Stomach (tissue), 8 donors: ENCODE measurements at regions not wholly inside any gene's neighbourhood (a gene's known extent, or its start where the extent isn't known, plus 50 kb on each side); places are given as distances from the start of the nearest gene placed in this dataset.
"Not testable (repeated sequence)": the region's sequence is repeated elsewhere in the genome, so short reads cannot be mapped to it uniquely, and the experiment has no call there.

Experiments used
- DNase-seq, 2 donors: peaks; one replicate each; pipeline versions ENCODE4 v3.0.0 to v3.0.0-alpha.2; 2013 to 2019
- H3K27ac ChIP-seq, 5 donors: fragments of 200-600 bp in 4 of 5; sonication (generic) in 4 of 5; one replicate each; pipeline ENCODE4 v1.5.1; 2013 to 2019; ENCODE audit warnings: mild to moderate bottlenecking in 1 of 5, moderate library complexity in 1 of 5
- H3K27me3 ChIP-seq, 3 donors: fragments of 200-600 bp; sonication (generic); one replicate each; pipeline ENCODE4 v1.5.1; 2017 to 2019; ENCODE audit warnings: mixed run types in 1 of 3
- H3K36me3 ChIP-seq, 4 donors: fragments of 200-600 bp; sonication (generic); 1 replicate in 3 of 4; 2 replicates in 1 of 4; pipeline ENCODE4 v1.5.1; 2016 to 2019
- H3K4me1 ChIP-seq, 4 donors: fragments of 200-600 bp; sonication (generic); one replicate each; pipeline ENCODE4 v1.5.1; 2016 to 2019
- H3K4me3 ChIP-seq, 4 donors: fragments of 200-600 bp; sonication (generic) in 3 of 4; one replicate each; pipeline ENCODE4 v1.5.1; 2016 to 2019; ENCODE audit warnings: mild to moderate bottlenecking in 1 of 4
- H3K9me3 ChIP-seq, 4 donors: fragments of 200-600 bp; sonication (generic); one replicate each; pipeline ENCODE4 v1.5.1; 2016 to 2019
- EP300 ChIP-seq: sonication (generic); formaldehyde crosslinking; IDR thresholded peaks from one replicate; pipeline ENCODE4 v1.6.1; 2017; ENCODE audit warnings: antibody characterized with exemption
- POLR2A ChIP-seq, 4 donors: fragments of 450-650 bp; IDR thresholded peaks; one replicate each; pipeline ENCODE4 v1.6.1; 2016; ENCODE audit warnings: antibody characterized with exemption in 4 of 4, control low read depth in 2 of 4, mild to moderate bottlenecking in 1 of 4, moderate library complexity in 1 of 4
- POLR2AphosphoS5 ChIP-seq, 3 donors: sonication (generic); formaldehyde crosslinking; IDR thresholded peaks; one replicate each; pipeline ENCODE4 v1.6.1; 2016; ENCODE audit warnings: antibody characterized with exemption in 3 of 3
- WGBS, 5 donors: extraction: QIAGEN DNeasy Blood & Tissue Kit in 3 of 5; methylation state at CpG; one replicate each; pipeline versions ENCODE4 v1.1.5 to v1.1.7; 2013 to 2018; 5-methylcytosine and 5-hydroxymethylcytosine counted together
- intact Hi-C: fragments of 100-400 bp; cut with DNase I; formaldehyde crosslinking; loops from one replicate; pipeline ENCODE4 v1.15.1; 2023; ENCODE audit warnings: low total_unique reads
- TF ChIP-seq, protein P1 (sequence below), 7 experiments: fragments of 450-650 bp in 4 of 7; fragments of 200-600 bp in 3 of 7; sonication (generic) in 3 of 7; IDR thresholded peaks; one replicate each; pipeline ENCODE4 v1.5.1; 2016 to 2019; ENCODE audit warnings: antibody characterized with exemption in 7 of 7, control low read depth in 2 of 7, mild to moderate bottlenecking in 1 of 7
- donor health status: healthy with polysubstance abuse.
- donor health status: Bipolar disorder and iron deficiency.
- donor health status: healthy.

DNA sequence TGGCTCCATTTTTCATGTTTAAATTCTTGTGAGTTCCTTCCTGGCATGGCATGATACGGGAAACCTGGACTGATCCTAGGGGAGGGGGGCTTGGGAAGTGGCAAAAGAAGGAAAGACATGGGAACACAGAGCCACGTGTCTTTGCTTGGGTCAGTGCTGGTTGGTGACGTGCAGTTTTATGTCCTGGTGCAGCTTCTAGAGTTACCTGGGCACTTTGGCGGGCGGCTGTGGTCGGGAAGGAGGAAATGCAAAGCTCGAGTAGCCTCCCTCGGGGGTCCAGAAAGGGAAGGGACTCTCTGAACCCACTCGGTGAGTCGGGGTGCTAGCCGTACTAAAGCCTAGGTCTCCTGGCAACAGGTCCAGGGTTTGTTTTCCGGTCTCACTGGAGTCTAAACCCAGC is 94.6 kb downstream of the APOB start:
- Histone ChIP-seq H3K27ac (no peak overlapping the region), H3K27me3 (no peaks in the 10 kb centered on the region), H3K36me3 (no peaks in the 10 kb centered on the region), H3K4me1 (no peaks in the 10 kb centered on the region), H3K9me3 (no peaks in the 10 kb centered on the region), H3K4me3 (no peak overlapping the region)
- DNase-seq, result no peak
- 79 to 88% (median 83%) methylated on average over 12 of the region's 12 CpGs for WGBS, 5 donors
- intact Hi-C loops, result no loop called here
- TF ChIP-seq POLR2A (IDR thresholded peaks at IDR 0.05) (no peak), EP300 (no peak), POLR2AphosphoS5 (IDR thresholded peaks at IDR 0.05) (no peak)
- TF ChIP-seq, protein P1, sequence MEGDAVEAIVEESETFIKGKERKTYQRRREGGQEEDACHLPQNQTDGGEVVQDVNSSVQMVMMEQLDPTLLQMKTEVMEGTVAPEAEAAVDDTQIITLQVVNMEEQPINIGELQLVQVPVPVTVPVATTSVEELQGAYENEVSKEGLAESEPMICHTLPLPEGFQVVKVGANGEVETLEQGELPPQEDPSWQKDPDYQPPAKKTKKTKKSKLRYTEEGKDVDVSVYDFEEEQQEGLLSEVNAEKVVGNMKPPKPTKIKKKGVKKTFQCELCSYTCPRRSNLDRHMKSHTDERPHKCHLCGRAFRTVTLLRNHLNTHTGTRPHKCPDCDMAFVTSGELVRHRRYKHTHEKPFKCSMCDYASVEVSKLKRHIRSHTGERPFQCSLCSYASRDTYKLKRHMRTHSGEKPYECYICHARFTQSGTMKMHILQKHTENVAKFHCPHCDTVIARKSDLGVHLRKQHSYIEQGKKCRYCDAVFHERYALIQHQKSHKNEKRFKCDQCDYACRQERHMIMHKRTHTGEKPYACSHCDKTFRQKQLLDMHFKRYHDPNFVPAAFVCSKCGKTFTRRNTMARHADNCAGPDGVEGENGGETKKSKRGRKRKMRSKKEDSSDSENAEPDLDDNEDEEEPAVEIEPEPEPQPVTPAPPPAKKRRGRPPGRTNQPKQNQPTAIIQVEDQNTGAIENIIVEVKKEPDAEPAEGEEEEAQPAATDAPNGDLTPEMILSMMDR (IDR thresholded peaks at IDR 0.05), result no peak

DNA sequence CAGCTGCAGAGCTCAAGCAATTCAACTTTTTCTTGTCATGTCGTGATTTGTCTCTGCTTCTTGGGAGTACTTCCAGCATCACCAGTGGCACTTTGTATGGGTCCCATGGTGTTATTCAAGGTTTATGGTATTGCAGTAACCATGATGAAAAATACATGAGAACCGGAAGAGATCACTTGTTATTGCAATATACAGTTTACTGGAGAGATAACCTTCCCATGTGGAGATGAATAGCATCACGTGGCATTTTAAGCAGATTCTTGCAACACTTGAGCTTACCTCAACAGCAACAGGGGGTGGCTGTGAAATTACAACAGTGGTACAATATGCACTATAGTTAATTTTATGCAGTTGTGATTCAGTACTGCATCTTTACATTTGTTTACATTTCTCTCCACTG is 97.4 kb downstream of the APOB start:
- 72 to 86% (median 83%) methylated on average over 3 of the region's 3 CpGs for WGBS, 5 donors
- TF ChIP-seq EP300, result no peak
- TF ChIP-seq POLR2AphosphoS5 (IDR thresholded peaks at IDR 0.05), result no peak
- TF ChIP-seq POLR2A (IDR thresholded peaks at IDR 0.05), result no peak
- TF ChIP-seq, protein P1 (IDR thresholded peaks at IDR 0.05), result no peak
- DNase-seq, result no peak
- Histone ChIP-seq H3K27ac (no peak overlapping the region), H3K27me3 (peaks cover 0 to 6% (median 0%) of the 10 kb centered on the region in 3 donors), H3K4me3 (no peak overlapping the region), H3K36me3 (no peaks in the 10 kb centered on the region), H3K4me1 (no peaks in the 10 kb centered on the region), H3K9me3 (no peaks in the 10 kb centered on the region)
- intact Hi-C loops, result no loop called here

DNA sequence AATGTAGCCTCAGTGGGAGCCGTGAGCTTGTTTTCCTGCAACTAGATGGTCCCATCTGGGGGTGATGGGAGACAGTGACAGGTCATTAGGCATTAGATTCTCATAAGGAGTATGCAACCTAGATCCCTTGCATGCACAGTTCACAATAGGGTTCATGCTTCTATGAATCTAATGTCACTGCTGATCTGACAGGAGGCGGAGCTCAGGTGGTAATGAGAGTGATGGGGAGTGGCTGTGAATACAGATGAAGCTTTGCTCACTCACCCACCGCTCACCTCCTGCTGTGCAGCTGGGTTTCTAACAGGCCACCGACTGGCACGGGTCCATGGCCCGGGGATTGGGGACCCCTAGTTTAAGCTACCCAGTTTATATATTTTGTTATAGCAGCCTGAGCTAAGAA is 100.2 kb downstream of the APOB start:
- H3K4me1 ChIP-seq, intact Hi-C loops, H3K9me3 ChIP-seq, DNase-seq, H3K36me3 ChIP-seq, H3K27ac ChIP-seq, H3K27me3 ChIP-seq, H3K4me3 ChIP-seq: not testable (repeated sequence)
- 68 to 89% (median 78%) methylated on average over 6 of the region's 6 CpGs for WGBS, 5 donors

DNA sequence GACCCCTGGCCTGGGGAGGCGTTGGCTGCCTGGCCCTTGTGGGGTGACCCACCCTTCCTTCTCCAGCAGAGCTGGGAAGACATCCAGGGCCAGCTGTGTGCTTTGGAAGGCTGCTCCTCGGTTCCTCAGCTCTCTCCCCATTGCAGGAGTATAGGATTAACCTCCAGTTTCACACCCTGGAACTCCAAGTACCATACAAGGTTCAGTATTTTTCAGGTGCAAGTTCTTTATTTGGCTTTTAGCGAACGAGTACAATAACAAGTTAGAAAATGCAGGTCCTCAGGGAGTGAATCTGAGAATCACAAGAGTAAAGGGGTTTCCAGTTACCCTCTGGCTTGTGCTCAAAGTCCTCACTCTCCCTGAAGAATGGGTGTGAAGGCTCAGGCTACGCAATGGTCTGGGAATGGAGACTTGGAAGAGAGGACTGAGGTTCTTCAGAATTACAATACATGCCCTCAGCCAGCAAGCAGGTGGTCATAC is 101.2 kb downstream of the APOB start:
- H3K4me1 ChIP-seq, result no peaks in the 10 kb centered on the region
- DNase-seq, result no peak
- TF ChIP-seq POLR2A (IDR thresholded peaks at IDR 0.05) (no peak), POLR2AphosphoS5 (IDR thresholded peaks at IDR 0.05) (no peak), EP300 (no peak)
- TF ChIP-seq, protein P1 (IDR thresholded peaks at IDR 0.05), result no peak
- H3K9me3 ChIP-seq, result no peaks in the 10 kb centered on the region
- H3K4me3 ChIP-seq, result no peak overlapping the region
- 67 to 76% (median 74%) methylated on average over 5 of the region's 5 CpGs for WGBS, 5 donors
- no peak overlapping the region for H3K27ac ChIP-seq
- H3K36me3 ChIP-seq, result no peaks in the 10 kb centered on the region
- intact Hi-C loops, result no loop called here
- peaks cover 0 to 6% (median 0%) of the 10 kb centered on the region in 3 donors for H3K27me3 ChIP-seq

DNA sequence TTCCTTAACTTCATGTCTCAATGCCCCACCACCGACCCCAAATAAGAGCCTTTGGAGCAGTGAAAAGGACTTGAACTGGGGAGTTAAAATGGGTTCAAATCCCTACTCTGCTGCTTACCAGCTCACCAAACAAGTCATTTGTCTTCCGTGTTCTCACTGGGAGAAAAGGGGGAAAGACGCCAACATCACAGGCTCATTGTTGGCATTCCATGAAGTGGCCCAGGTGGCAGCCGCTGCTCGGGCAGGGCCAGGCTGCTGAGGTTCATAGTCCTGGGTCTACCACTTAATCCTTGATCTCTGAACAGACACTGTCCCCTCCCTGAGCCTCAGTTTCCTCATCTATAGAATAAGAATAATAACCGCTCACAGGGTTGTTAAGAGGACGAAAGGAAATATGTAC is 103.0 kb downstream of the APOB start:
- no peak for DNase-seq
- 77 to 89% (median 86%) methylated on average over 7 of the region's 7 CpGs for WGBS, 5 donors
- no peak overlapping the region for H3K27ac ChIP-seq

More for the DNA sequence above, 103.0 kb downstream of the APOB start:
- H3K4me3 ChIP-seq, result no peak overlapping the region
- H3K4me1 ChIP-seq, result peaks cover 0 to under 1% (median 0%) of the 10 kb centered on the region in 4 donors
- no peaks in the 10 kb centered on the region for H3K36me3 ChIP-seq
- TF ChIP-seq POLR2AphosphoS5 (IDR thresholded peaks at IDR 0.05) (no peak), POLR2A (IDR thresholded peaks at IDR 0.05) (no peak), EP300 (no peak)
- TF ChIP-seq, protein P1 (IDR thresholded peaks at IDR 0.05), result no peak
- no peaks in the 10 kb centered on the region for H3K9me3 ChIP-seq
- H3K27me3 ChIP-seq, result peaks cover 0 to 6% (median 0%) of the 10 kb centered on the region in 3 donors
- intact Hi-C loops, result no loop called here
